ENCODE measurements at regions not wholly inside any gene's neighbourhood (a gene's known extent, or its start where the extent isn't known, plus 50 kb on each side); places are given as distances from the start of the nearest gene placed in this dataset.
"Not testable (repeated sequence)": the region's sequence is repeated elsewhere in the genome, so short reads cannot be mapped to it uniquely, and the experiment has no call there.

DNA sequence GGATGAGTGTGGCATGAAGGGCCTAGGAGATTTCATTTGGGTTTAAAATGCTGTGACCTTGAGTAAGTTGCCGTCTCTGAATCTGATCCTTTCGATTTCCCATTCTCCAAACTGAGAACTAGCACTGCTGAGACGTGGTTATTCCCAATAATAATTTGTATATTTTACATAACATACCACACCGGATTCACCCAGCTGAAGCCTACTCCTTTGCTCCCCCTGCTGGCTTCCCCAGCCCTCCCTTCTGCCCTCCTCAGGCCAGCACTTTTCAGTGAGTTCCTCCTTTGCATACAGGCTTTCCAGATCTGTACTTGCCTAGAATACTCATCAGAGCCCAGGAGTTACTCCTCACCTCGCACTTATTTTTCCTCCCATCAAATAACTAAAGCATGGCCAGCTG is 255.1 kb downstream of the OR4F29 start:
- DNase-seq (ENCODE audit: low read depth in 2 of 3, low spot score in 1 of 3), result not testable (repeated sequence)

DNA sequence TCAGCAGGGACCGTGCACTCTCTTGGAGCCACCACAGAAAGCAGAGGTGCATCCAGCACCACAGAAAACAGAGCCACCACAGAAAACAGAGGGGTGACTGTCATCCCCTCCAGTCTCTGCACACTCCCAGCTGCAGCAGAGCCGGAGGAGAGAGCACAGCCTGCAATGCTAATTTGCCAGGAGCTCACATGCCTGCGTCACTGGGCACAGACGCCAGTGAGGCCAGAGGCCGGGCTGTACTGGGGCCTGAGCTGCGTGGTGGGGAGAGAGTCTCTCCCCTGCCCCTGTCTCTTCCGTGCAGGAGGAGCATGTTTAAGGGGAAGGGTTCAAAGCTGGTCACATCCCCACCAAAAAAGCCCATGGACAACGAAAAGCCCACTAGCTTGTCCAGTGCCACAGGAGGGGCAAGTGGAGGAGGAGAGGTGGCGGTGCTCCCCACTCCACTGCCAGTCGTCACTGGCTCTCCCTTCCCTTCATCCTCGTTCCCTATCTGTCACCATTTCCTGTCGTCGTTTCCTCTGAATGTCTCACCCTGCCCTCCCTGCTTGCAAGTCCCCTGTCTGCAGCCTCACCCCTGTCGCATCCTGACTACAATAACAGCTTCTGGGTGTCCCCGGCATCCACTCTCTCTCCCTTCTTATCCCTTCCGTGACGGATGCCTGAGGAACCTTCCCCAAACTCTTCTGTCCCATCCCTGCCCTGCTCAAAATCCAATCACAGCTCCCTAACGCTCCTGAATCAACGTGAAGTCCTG is 260.0 kb downstream of the OR4F29 start:
- not testable (repeated sequence) for DNase-seq (ENCODE audit: low read depth in 2 of 3, low spot score in 1 of 3)

DNA sequence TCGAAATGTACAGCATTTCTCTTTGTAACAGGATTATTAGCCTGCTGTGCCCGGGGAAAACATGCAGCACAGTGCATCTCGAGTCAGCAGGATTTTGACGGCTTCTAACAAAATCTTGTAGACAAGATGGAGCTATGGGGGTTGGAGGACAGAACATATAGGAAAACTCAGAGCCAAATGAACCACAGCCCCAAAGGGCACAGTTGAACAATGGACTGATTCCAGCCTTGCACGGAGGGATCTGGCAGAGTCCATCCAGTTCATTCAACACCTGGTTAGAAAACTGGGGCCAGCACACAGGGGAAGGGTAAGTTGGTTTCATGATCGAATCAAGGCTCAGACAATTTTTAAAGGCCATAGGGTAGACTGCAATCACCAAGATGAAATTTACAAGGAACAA is 260.8 kb downstream of the OR4F29 start:
- DNase-seq (ENCODE audit: low read depth in 2 of 3, low spot score in 1 of 3), result not testable (repeated sequence)

DNA sequence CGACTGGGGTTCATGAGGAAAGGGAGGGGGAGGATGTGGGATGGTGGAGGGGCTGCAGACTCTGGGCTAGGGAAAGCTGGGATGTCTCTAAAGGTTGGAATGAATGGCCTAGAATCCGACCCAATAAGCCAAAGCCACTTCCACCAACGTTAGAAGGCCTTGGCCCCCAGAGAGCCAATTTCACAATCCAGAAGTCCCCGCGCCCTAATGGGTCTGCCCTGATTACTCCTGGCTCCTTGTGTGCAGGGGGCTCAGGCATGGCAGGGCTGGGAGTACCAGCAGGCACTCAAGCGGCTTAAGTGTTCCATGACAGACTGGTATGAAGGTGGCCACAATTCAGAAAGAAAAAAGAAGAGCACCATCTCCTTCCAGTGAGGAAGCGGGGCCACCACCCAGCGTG is 261.6 kb downstream of the OR4F29 start:
- not testable (repeated sequence) for DNase-seq (ENCODE audit: low read depth in 2 of 3, low spot score in 1 of 3)

DNA sequence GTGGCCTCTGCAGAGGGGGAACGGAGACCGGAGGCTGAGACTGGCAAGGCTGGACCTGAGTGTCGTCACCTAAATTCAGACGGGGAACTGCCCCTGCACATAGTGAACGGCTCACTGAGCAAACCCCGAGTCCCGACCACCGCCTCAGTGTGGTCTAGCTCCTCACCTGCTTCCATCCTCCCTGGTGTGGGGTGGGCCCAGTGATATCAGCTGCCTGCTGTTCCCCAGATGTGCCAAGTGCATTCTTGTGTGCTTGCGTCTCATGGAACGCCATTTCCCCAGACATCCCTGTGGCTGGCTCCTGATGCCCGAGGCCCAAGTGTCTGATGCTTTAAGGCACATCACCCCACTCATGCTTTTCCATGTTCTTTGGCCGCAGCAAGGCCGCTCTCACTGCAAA is 262.2 kb downstream of the OR4F29 start:
- not testable (repeated sequence) for DNase-seq (ENCODE audit: low read depth in 2 of 3, low spot score in 1 of 3)

DNA sequence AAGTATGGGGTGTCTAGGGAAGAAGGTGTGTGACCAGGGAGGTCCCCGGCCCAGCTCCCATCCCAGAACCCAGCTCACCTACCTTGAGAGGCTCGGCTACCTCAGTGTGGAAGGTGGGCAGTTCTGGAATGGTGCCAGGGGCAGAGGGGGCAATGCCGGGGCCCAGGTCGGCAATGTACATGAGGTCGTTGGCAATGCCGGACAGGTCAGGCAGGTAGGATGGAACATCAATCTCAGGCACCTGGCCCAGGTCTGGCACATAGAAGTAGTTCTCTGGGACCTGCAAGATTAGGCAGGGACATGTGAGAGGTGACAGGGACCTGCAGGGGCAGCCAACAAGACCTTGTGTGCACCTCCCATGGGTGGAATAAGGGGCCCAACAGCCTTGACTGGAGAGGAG is 264.2 kb downstream of the OR4F29 start:
- not testable (repeated sequence) for DNase-seq (ENCODE audit: low read depth in 2 of 3, low spot score in 1 of 3)

DNA sequence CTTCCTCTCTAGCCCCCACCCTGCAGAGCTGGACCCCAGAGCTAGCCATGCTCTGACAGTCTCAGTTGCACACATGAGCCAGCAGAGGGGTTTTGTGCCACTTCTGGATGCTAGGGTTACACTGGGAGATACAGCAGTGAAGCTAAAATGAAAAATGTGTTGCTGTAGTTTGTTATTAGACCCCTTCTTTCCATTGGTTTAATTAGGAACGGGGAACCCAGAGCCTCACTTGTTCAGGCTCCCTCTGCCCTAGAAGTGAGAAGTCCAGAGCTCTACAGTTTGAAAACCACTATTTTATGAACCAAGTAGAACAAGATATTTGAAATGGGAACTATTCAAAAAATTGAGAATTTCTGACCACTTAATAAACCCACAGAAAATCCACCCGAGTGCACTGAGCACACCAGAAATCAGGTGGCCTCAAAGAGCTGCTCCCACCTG is 264.8 kb downstream of the OR4F29 start:
- not testable (repeated sequence) for DNase-seq (ENCODE audit: low read depth in 2 of 3, low spot score in 1 of 3)

DNA sequence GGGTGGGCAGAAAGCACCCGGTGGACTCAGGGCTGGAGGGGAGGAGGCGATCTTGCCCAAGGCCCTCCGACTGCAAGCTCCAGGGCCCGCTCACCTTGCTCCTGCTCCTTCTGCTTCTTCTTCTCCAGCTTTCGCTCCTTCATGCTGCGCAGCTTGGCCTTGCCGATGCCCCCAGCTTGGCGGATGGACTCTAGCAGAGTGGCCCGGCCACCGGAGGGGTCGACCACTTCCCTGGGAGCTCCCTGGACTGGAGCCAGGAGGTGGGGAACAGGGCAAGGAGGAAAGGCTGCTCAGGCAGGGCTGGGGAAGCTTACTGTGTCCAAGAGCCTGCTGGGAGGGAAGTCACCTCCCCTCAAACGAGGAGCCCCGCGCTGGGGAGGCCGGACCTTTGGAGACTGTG is 265.3 kb downstream of the OR4F29 start:
- not testable (repeated sequence) for DNase-seq (ENCODE audit: low read depth in 2 of 3, low spot score in 1 of 3)

DNA sequence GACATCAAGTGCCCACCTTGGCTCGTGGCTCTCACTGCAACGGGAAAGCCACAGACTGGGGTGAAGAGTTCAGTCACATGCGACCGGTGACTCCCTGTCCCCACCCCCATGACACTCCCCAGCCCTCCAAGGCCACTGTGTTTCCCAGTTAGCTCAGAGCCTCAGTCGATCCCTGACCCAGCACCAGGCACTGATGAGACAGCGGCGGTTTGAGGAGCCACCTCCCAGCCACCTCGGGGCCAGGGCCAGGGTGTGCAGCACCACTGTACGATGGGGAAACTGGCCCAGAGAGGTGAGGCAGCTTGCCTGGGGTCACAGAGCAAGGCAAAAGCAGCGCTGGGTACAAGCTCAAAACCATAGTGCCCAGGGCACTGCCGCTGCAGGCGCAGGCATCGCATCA is 266.0 kb downstream of the OR4F29 start:
- DNase-seq (ENCODE audit: low read depth in 2 of 3, low spot score in 1 of 3), result not testable (repeated sequence)

DNA sequence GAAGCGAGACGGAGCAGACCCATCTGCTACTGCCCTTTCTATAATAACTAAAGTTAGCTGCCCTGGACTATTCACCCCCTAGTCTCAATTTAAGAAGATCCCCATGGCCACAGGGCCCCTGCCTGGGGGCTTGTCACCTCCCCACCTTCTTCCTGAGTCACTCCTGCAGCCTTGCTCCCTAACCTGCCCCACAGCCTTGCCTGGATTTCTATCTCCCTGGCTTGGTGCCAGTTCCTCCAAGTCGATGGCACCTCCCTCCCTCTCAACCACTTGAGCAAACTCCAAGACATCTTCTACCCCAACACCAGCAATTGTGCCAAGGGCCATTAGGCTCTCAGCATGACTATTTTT is 267.2 kb downstream of the OR4F29 start:
- not testable (repeated sequence) for DNase-seq (ENCODE audit: low read depth in 2 of 3, low spot score in 1 of 3)

DNA sequence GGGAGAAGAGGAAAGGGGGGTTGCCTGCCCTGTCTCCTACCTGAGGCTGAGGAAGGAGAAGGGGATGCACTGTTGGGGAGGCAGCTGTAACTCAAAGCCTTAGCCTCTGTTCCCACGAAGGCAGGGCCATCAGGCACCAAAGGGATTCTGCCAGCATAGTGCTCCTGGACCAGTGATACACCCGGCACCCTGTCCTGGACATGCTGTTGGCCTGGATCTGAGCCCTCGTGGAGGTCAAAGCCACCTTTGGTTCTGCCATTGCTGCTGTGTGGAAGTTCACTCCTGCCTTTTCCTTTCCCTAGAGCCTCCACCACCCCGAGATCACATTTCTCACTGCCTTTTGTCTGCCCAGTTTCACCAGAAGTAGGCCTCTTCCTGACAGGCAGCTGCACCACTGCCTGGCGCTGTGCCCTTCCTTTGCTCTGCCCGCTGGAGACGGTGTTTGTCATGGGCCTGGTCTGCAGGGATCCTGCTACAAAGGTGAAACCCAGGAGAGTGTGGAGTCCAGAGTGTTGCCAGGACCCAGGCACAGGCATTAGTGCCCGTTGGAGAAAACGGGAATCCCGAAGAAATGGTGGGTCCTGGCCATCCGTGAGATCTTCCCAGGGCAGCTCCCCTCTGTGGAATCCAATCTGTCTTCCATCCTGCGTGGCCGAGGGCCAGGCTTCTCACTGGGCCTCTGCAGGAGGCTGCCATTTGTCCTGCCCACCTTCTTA is 267.7 kb downstream of the OR4F29 start:
- not testable (repeated sequence) for DNase-seq (ENCODE audit: low read depth in 2 of 3, low spot score in 1 of 3)

DNA sequence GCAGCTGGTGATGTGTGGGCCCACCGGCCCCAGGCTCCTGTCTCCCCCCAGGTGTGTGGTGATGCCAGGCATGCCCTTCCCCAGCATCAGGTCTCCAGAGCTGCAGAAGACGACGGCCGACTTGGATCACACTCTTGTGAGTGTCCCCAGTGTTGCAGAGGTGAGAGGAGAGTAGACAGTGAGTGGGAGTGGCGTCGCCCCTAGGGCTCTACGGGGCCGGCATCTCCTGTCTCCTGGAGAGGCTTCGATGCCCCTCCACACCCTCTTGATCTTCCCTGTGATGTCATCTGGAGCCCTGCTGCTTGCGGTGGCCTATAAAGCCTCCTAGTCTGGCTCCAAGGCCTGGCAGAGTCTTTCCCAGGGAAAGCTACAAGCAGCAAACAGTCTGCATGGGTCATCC is 268.4 kb downstream of the OR4F29 start:
- DNase-seq (ENCODE audit: low read depth in 2 of 3, low spot score in 1 of 3), result not testable (repeated sequence)

DNA sequence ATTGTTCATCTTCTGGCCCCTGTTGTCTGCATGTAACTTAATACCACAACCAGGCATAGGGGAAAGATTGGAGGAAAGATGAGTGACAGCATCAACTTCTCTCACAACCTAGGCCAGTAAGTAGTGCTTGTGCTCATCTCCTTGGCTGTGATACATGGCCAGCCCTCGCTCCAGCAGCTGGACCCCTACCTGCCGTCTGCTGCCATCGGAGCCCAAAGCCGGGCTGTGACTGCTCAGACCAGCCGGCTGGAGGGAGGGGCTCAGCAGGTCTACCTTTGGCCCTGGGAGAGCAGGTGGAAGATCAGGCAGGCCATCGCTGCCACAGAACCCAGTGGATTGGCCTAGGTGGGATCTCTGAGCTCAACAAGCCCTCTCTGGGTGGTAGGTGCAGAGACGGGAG is 268.8 kb downstream of the OR4F29 start:
- DNase-seq (ENCODE audit: low read depth in 2 of 3, low spot score in 1 of 3), result not testable (repeated sequence)

DNA sequence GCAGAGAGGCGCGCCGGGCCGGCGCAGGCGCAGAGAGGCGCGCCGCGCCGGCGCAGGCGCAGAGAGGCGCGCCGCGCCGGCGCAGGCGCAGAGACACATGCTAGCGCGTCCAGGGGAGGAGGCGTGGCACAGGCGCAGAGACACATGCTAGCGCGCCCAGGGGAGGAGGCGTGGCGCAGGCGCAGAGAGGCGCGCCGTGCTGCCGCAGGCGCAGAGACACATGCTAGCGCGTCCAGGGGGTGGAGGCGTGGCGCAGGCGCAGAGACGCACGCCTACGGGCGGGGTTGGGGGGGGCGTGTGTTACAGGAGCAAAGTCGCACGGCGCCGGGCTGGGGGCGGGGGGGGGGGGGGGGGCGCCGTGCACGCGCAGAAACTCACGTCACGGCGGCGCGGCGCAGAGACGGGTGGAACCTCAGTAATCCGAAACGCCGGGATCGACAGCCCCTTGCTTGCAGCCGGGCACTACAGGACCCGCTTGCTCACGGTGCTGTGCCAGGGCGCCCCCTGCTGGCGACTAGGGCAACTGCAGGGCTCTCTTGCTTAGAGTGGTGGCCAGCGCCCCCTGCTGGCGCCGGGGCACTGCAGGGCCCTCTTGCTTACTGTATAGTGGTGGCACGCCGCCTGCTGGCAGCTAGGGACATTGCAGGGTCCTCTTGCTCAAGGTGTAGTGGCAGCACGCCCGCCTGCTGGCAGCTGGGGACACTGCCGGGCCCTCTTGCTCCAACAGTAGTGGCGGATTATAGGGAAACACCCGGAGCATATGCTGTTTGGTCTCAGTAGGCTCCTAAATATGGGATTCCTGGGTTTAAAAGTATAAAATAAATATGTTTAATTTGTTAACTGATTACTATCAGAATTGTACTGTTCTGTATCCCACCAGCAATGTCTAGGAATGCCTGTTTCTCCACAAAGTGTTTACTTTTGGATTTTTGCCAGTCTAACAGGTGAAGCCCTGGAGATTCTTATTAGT is 269.9 kb downstream of the OR4F29 start:
- peak in 2 of 3 donors; percentile 23 to 40 for DNase-seq (ENCODE audit: low read depth in 2 of 3, low spot score in 1 of 3)

DNA sequence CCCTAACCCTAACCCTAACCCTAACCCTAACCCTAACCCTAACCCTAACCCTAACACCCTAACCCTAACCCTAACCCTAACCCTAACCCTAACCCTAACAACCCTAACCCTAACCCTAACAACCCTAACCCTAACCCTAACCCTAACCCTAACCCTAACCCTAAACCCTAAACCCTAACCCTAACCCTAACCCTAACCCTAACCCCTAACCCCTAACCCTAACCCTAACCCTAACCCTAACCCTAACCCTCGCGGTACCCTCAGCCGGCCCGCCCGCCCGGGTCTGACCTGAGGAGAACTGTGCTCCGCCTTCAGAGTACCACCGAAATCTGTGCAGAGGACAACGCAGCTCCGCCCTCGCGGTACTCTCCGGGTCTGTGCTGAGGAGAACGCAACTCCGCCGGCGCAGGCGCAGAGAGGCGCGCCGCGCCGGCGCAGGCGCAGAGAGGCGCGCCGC is 270.7 kb downstream of the OR4F29 start:
- DNase-seq (ENCODE audit: low read depth in 2 of 3, low spot score in 1 of 3), result not testable (repeated sequence)

DNA sequence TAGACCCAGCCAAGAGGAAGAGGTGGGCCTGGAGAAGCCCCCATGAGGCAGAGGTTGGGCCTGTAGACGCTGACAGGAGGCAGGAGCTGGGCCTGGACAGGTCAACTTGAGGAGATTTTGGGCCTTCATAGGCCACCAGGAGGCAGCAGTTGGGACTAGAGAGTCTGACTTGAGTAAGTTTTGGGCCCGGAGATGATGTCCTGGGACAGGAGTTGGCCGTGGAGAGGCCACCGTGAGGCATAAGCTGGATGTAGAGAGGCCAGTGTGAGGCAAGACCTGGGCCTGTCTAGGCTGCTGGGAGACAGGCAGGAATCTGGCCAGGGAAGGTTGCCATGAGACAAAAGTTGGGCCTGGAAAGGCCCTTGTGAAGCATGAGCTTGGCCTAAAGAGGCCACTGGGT is 312.6 kb downstream of the OR4F29 start:
- DNase-seq (ENCODE audit: low read depth in 2 of 3, low spot score in 1 of 3), result not testable (repeated sequence)

DNA sequence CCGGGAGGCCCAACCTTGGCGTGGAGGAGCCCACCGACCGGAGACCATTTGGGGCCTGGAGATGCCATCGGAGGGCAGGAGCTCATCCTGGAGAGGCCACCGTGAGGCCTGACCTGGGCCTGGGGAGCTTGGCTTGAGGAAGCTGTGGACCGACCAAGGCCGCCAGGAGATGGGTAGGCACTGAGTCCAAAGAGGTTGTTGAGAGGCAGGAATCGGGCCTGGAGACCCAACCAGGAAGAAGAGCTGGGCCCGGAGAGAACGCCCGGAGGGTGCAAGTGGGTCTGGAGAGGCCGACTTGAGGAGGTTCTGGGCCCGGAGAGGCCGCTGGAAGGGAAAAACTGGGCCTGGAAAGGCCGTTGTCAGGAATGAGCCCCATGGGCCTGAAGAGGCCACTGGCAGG is 313.8 kb downstream of the OR4F29 start:
- not testable (repeated sequence) for DNase-seq (ENCODE audit: low read depth in 2 of 3, low spot score in 1 of 3)

DNA sequence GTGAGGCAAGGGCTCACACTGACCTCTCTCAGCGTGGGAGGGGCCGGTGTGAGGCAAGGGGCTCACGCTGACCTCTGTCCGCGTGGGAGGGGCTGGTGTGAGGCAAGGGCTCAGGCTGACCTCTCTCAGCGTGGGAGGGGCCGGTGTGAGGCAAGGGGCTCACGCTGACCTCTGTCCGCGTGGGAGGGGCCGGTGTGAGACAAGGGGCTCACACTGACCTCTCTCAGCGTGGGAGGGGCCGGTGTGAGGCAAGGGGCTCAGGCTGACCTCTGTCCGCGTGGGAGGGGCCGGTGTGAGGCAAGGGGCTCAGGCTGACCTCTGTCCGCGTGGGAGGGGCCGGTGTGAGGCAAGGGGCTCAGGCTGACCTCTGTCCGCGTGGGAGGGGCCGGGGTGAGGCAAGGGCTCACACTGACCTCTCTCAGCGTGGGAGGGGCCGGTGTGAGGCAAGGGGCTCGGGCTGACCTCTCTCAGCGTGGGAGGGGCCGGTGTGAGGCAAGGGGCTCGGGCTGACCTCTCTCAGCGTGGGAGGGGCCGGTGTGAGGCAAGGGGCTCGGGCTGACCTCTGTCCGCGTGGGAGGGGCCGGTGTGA is 315.0 kb downstream of the OR4F29 start:
- DNase-seq (ENCODE audit: low read depth in 2 of 3, low spot score in 1 of 3), result not testable (repeated sequence)

DNA sequence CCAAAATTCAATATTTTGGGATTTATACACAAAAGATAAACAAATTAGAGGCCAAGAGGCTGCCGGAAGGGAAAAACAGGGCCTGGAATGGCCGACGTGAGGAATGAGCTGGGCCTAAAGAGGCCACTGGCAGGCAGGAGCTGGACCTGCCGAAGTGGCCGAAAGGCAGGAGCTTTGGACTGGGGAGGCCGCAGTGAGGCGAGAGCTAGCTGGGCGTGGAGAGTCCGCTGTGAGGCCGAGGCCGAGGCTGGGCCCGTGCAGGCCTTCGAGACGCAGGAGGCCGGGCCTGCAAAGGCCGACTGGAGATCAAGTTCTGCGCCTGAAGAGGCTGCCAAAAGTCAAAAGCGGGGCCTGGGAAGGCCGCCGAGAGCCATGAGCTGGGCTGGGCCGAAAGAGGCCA is 316.5 kb downstream of the OR4F29 start:
- DNase-seq (ENCODE audit: low read depth in 2 of 3, low spot score in 1 of 3), result not testable (repeated sequence)

DNA sequence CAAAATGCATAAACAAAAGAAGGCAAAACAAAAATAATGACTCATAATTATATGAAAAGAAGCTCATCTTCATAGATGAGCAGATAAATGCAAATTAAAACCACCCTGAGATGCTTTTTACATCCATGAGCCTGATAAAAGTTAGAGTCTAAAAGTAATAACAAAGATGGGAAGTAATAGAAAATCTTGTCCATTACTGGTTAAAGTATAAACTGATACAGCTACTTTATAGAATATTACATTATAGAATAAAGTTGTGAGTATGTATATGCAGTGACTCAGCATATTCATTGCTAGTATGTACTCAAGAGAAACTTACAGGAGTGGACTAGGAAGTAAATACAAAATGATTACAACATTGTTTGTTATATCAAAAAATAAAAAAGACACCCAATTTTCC is 333.0 kb downstream of the OR4F29 start:
- DNase-seq (ENCODE audit: low read depth in 2 of 3, low spot score in 1 of 3), result not testable (repeated sequence)

DNA sequence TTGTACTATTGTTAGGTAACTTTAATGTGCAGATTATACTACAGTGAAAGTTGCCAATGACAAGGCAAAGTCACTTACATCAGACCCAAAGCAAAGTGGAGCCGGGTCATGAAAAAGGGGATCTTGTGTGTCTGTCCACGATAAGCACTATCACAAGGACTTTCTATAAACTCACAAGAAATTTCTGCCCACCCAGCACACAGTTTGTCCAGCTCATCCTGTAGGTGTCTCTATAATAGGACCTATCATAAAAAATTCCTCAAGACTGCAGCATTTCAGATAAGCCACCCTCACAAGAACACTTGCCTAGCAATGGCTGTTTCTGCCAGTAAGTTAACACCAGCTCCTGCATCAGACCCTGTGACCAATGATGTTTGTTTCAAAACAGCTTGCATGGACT is 335.9 kb downstream of the OR4F29 start:
- not testable (repeated sequence) for DNase-seq (ENCODE audit: low read depth in 2 of 3, low spot score in 1 of 3)
